ENCODE measurements at regions not wholly inside any gene's neighbourhood (a gene's known extent, or its start where the extent isn't known, plus 50 kb on each side); places are given as distances from the start of the nearest gene placed in this dataset.

DNA sequence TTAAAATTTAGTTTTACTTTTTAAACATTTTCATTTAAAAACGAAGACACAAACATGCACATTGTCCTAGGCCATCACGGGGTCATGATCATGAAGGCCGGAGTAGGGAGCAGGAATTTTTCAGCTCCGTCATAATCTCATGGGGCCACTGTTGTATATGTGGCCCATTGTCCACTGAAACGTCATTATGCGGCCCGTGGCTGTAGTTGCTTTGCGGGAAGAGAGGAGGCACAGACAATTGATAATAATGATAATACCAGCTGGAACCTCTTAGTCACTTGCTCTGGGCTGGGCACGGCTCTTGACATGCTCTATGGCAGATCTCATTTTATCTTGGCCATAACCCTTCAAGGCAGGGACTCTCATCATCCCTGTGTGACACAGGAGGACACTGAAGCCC lies 56.5 kb upstream of the FNDC1 start:
- no peak for TF ChIP-seq CTCF (IDR thresholded peaks at IDR 0.05; ENCODE audit: insufficient read depth, low read length, poor library complexity, severe bottlenecking)
- Histone ChIP-seq H3K4me3 (ENCODE audit: low read depth, low read length) (no peak overlapping the region), H3K27me3 (ENCODE audit: control insufficient read depth, insufficient read depth, low read length) (no peaks in the 10 kb centered on the region), H3K36me3 (ENCODE audit: control insufficient read depth, insufficient read depth, low read length) (no peaks in the 10 kb centered on the region)
- no peak for DNase-seq (ENCODE audit: low read depth)

GRCh38 chr6:159110748-159111147 lies 58.5 kb upstream of the FNDC1 start:
- no peak for TF ChIP-seq CTCF (IDR thresholded peaks at IDR 0.05; ENCODE audit: insufficient read depth, low read length, poor library complexity, severe bottlenecking)

DNA sequence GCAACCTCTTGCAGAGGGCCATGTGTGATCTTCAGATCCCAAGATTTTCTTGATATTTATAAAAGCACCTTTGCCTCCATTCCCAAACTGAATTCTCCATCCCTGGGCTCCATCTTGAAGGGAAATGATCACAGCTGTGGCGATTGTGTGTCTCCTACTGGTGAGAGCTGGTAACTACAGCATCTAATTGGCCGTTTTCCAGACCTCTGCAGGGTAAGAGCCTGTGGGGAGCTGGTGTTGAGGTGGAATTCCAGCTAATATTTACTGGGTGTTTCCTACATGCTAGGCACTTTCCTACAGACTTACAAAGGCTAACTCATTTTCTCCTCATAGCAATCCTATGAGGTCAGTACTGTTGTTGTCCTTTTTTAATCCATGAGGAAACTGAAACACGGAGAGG lies 59.2 kb upstream of the FNDC1 start:
- peak; percentile 65 for TF ChIP-seq CTCF (IDR thresholded peaks at IDR 0.05; ENCODE audit: insufficient read depth, low read length, poor library complexity, severe bottlenecking)
- Histone ChIP-seq H3K4me3 (ENCODE audit: low read depth, low read length) (no peak overlapping the region), H3K27me3 (ENCODE audit: control insufficient read depth, insufficient read depth, low read length) (no peaks in the 10 kb centered on the region), H3K36me3 (ENCODE audit: control insufficient read depth, insufficient read depth, low read length) (no peaks in the 10 kb centered on the region)
- DNase-seq (ENCODE audit: low read depth) = no peak

More at GRCh38 chr6:159110748-159111147, 58.5 kb upstream of the FNDC1 start:
- Histone ChIP-seq H3K4me3 (ENCODE audit: low read depth, low read length) (no peak overlapping the region), H3K36me3 (ENCODE audit: control insufficient read depth, insufficient read depth, low read length) (no peaks in the 10 kb centered on the region), H3K27me3 (ENCODE audit: control insufficient read depth, insufficient read depth, low read length) (no peaks in the 10 kb centered on the region)
- no peak for DNase-seq (ENCODE audit: low read depth)

DNA sequence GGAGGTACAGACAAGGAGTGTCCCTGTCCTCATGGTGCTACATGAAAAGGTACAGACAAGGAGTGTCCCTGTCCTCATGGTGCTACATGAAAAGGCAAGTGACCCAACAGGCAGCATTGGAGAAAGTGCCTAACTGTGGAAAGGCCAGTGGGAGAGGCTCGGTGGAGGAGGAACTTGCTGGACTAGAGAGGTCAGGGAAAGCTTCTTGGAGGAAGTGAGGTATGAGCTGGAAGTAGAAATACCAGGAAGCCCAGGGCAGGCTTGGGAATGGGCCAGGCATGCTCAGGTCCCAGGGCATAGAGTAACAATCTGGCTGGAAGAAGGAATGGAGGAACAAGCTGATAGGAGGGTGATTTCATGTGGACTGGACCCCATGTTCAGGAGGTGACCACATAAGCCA lies 59.8 kb upstream of the FNDC1 start:
- no peak for TF ChIP-seq CTCF (IDR thresholded peaks at IDR 0.05; ENCODE audit: insufficient read depth, low read length, poor library complexity, severe bottlenecking)
- no peak for DNase-seq (ENCODE audit: low read depth)
- Histone ChIP-seq H3K27me3 (ENCODE audit: control insufficient read depth, insufficient read depth, low read length) (no peaks in the 10 kb centered on the region), H3K4me3 (ENCODE audit: low read depth, low read length) (no peak overlapping the region), H3K36me3 (ENCODE audit: control insufficient read depth, insufficient read depth, low read length) (no peaks in the 10 kb centered on the region)

GRCh38 chr6:159108426-159108985 lies 60.7 kb upstream of the FNDC1 start:
- H3K27me3 ChIP-seq (ENCODE audit: control insufficient read depth, insufficient read depth, low read length) = peaks cover 2% of the 10 kb centered on the region
- no peak for DNase-seq (ENCODE audit: low read depth)
- H3K36me3 ChIP-seq (ENCODE audit: control insufficient read depth, insufficient read depth, low read length) = no peaks in the 10 kb centered on the region
- H3K4me3 ChIP-seq (ENCODE audit: low read depth, low read length) = no peak overlapping the region
- TF ChIP-seq CTCF (IDR thresholded peaks at IDR 0.05; ENCODE audit: insufficient read depth, low read length, poor library complexity, severe bottlenecking) = no peak
